ENCODE measurements at regions not wholly inside any gene's neighbourhood (a gene's known extent, or its start where the extent isn't known, plus 50 kb on each side); places are given as distances from the start of the nearest gene placed in this dataset.

GRCh38 chr2:144582651-144583380 lies 62.9 kb upstream of the ZEB2 start:
- DNase-seq (ENCODE audit: low read depth) (no peak), FAIRE-seq (no peak)
- H3K36me3 ChIP-seq (ENCODE audit: control insufficient read depth, insufficient read depth, low read length) = no peaks in the 10 kb centered on the region
- H3K27me3 ChIP-seq (ENCODE audit: control insufficient read depth, insufficient read depth, low read length) = no peaks in the 10 kb centered on the region
- H3K4me3 ChIP-seq (ENCODE audit: low read depth, low read length) = no peak overlapping the region
- TF ChIP-seq CTCF (IDR thresholded peaks at IDR 0.05; ENCODE audit: insufficient read depth, low read length, severe bottlenecking) = no peak

- DNase-seq (ENCODE audit: low read depth) (no peak), FAIRE-seq (no peak)
- no peaks in the 10 kb centered on the region for H3K27me3 ChIP-seq (ENCODE audit: control insufficient read depth, insufficient read depth, low read length)
- no peaks in the 10 kb centered on the region for H3K36me3 ChIP-seq (ENCODE audit: control insufficient read depth, insufficient read depth, low read length)
- H3K4me3 ChIP-seq (ENCODE audit: low read depth, low read length) = no peak overlapping the region
- no peak for TF ChIP-seq CTCF (IDR thresholded peaks at IDR 0.05; ENCODE audit: insufficient read depth, low read length, severe bottlenecking)
These were observed 60.7 kb upstream of the ZEB2 start for GRCh38 chr2:144580521-144581161.

- Histone ChIP-seq H3K4me3 (ENCODE audit: low read depth, low read length) (no peak overlapping the region), H3K27me3 (ENCODE audit: control insufficient read depth, insufficient read depth, low read length) (no peaks in the 10 kb centered on the region), H3K36me3 (ENCODE audit: control insufficient read depth, insufficient read depth, low read length) (no peaks in the 10 kb centered on the region)
- no peak for FAIRE-seq
- DNase-seq (ENCODE audit: low read depth) = no peak
- no peak for TF ChIP-seq CTCF (IDR thresholded peaks at IDR 0.05; ENCODE audit: insufficient read depth, low read length, severe bottlenecking)
These were observed 59.6 kb upstream of the ZEB2 start for GRCh38 chr2:144579556-144579955.

GRCh38 chr2:144578099-144578498 lies 58.2 kb upstream of the ZEB2 start:
- H3K36me3 ChIP-seq (ENCODE audit: control insufficient read depth, insufficient read depth, low read length) = no peaks in the 10 kb centered on the region
- TF ChIP-seq CTCF (IDR thresholded peaks at IDR 0.05; ENCODE audit: insufficient read depth, low read length, severe bottlenecking) = no peak
- DNase-seq (ENCODE audit: low read depth) = no peak
- FAIRE-seq = no peak
- no peaks in the 10 kb centered on the region for H3K27me3 ChIP-seq (ENCODE audit: control insufficient read depth, insufficient read depth, low read length)
- H3K4me3 ChIP-seq (ENCODE audit: low read depth, low read length) = no peak overlapping the region

- Histone ChIP-seq H3K4me3 (ENCODE audit: low read depth, low read length) (no peak overlapping the region), H3K27me3 (ENCODE audit: control insufficient read depth, insufficient read depth, low read length) (no peaks in the 10 kb centered on the region), H3K36me3 (ENCODE audit: control insufficient read depth, insufficient read depth, low read length) (no peaks in the 10 kb centered on the region)
- DNase-seq (ENCODE audit: low read depth) (no peak), FAIRE-seq (no peak)
- no peak for TF ChIP-seq CTCF (IDR thresholded peaks at IDR 0.05; ENCODE audit: insufficient read depth, low read length, severe bottlenecking)
These were observed 53.1 kb upstream of the ZEB2 start for GRCh38 chr2:144572977-144573376.

All from bronchial epithelial cell (primary cell).